ENCODE measurements at regions not wholly inside any gene's neighbourhood (a gene's known extent, or its start where the extent isn't known, plus 50 kb on each side); places are given as distances from the start of the nearest gene placed in this dataset.

DNA sequence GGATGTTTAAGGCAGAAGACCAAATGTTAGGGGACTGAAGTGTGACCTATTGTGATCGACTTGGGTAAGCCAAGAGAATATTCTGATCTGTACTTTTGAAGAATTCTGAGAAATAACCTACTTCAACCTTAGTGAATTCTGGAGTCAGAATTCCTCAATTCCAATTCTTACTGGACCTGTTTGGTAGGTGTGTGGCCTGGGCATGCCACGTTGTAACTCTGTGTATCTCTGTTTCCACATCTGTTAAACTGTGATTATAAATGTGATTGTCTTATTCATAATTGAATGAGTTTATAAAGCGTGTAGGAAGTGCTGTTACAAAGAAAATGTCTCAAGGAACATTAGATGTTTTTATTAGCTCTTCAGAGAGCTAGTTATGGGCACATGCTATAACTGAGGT lies 64.5 kb downstream of the TUSC1 start:
- no peak for DNase-seq

DNA sequence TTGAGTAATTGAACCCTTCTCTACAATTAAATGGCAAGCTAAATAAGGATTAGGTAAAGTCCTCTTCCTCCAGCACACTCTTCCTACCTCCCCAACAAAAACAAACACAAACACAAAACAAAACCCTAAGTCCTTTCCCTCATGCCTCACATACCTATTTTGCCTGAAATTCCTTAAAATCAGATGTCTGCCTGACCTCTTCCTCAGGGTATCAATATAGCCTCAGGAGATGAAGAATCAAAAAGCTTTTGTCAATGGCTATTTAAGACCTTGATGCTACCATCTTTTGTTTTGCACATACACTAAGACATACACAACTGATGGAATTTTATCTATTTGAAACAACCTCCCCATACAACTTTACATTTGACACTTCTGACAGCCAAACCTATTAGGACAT lies 75.1 kb downstream of the TUSC1 start:
- DNase-seq: no peak

- DNase-seq: peak; percentile 15
These were observed 75.7 kb downstream of the TUSC1 start for GRCh38 chr9:25602400-25603044.

DNA sequence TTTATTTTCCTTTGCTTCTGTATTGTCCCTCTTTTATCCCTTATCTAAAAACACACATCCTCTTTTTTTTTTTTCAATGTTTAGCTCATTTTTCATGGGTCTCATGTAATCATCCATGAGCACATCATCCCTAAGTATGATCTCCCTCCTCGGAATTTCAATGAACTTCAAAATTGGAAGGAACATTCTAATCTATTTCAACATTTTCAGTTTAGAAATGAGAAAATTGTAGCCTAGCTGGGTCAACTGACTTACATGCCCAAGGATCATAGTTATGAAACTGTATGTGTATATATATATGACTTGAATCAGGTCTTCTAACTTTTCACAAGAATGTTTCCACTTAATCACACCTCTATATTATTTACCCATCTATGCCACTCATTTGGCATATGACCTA lies 77.7 kb downstream of the TUSC1 start:
- DNase-seq: no peak

DNA sequence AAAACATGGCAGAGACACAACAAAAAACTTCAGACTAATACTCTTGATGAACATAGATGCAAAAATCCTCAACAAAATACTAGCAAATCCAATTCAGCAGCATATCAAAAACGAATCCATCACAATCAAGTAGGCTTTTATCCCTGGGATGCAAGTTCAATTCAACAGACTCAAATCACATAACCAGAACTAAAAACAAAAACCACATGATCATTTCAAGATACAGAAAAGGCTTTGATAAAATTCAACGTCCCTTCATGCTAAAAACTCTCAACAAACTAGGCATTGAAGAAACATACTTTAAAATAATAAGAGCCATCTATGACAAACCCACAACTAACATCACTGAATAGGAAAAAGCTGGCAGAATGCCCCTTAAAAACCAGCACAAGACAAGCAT lies 93.6 kb downstream of the TUSC1 start:
- no peak for DNase-seq

GRCh38 chr9:25573281-25573680 lies 105.0 kb downstream of the TUSC1 start:
- DNase-seq: no peak

DNA sequence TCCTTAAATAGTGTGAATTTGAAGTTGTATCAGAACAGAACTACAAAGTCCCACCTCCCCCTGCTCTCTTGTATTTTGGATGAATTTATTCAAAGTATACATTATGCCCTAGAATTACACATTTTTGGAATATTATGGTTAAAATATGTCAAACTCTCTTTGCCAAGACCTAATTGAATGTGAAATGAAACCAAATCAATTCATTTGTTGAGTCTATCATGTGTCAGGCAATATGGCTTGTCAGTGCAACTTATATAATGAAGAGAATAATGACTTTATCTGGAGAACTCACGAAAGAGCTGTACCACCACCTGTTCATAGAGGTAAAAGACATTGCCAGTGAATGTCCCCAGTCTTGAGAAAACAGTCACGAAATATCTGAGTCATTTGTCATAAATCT lies 106.8 kb downstream of the TUSC1 start:
- no peak for DNase-seq

DNA sequence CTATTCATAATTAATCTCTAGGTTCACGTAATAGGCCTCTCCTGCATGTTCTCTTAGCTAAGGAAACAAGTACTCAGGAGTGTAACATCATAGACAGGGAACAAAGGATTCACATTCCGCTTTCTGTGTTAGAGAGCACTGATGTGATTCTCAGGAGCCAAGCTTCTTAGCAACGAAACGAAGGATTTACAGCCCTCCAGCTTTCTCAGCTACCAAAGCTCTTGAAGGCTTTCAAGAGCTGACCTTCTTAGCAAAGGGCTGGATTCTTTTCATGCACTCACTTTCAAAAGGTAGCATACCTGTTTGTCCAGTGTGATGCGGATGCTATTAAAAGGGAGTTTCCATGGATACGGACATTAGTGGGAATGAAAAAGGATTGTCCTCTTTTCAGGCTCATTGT lies 107.4 kb downstream of the TUSC1 start:
- peak; percentile 3 for DNase-seq

DNA sequence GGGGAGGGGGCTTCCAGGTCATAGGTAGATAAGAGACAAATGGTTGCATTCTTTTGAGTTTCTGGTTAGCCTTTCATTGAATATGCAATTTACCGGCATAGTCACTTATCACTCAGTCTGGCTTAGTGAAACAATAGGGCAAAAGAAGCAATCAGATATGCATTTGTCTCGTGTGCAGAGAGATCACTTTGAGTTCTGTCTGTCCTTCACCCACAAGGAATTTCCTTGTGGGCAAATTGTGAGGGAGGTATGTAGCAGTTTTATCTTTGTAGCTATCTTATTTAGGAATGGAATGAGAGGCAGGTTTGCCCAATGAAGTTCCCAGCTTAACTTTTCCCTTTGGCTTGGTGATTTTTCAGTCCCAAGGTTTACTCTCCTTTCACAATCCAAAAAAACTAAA lies 116.1 kb downstream of the TUSC1 start:
- DNase-seq: no peak

GRCh38 chr9:25557645-25558300 lies 120.5 kb downstream of the TUSC1 start:
- DNase-seq: no peak

- no peak for DNase-seq
These were observed 121.7 kb downstream of the TUSC1 start for GRCh38 chr9:25556540-25556939.

DNA sequence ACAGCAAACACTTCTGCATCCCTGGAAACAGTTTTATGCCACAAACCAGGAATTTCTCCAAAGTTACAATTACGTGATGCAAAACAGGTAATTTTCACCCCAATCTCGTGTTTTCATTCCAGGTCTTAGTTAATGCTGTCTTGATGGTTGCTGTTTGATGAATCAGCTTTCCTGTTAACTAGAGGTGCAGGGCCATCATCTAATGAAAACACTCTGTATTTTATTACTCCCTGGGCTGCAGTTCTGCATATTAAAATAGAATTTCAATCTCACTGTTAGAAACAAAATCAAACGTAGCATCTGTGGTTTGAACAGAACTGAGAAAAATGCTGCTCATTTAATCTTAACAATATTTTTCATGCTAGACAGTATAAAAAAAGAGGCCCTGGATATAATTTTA lies 129.4 kb downstream of the TUSC1 start:
- no peak for DNase-seq

DNA sequence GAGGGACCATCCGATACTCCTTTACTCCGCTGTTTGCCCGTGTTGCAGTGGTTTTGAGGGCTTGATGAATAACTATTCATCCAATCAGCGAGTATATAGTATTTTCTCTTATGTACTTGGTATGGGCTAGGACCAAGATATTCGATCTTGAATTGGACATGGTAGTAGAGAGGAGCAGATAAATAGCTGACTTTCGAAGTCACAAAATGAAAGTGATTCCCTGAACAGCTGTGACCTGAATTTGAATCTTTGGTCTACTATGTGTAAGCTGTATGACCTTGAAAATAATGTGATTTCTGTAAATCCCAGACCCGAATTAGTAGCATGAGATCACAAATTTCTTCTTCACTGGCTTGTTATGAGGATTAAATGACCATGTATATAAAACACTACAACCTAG lies 134.4 kb downstream of the TUSC1 start:
- DNase-seq: no peak

DNA sequence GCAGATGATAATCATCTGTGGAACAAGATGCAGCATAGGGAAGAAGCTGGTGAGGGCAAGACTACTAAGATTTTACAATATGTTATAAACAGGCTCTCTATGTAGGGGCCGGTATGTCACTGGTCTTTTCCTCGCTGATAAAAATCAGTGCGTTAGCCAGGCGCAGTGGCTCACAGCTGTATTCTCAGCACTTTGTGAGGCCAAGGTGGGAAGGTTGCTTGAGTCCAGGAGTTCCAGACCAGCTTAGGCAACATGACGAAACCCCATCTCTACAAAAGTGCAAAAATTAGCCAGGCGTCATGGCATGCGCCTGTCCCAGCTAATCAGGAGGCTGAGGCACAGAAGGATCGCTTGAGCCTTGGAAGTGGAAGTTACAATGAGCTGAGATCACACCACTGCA lies 135.9 kb downstream of the TUSC1 start:
- DNase-seq: no peak

DNA sequence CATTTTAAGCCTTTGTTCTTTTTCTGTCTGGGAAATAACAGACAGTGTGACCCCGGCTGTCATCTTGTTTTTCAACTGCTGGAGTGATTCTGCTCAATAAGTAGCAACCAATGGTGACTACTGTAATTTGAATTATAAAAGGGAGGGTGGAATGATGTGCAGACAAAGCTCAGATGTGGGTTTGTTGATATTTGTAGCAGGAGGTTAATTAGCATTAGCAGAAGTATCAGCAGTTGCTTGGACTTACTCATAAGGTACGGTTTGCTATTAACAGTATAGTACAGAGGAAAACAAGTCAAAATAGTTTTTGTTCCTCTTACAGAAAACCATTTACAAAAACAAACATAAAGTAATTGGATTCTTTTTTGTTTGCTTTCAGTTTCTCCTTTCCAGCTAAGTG lies 140.4 kb downstream of the TUSC1 start:
- DNase-seq: no peak

DNA sequence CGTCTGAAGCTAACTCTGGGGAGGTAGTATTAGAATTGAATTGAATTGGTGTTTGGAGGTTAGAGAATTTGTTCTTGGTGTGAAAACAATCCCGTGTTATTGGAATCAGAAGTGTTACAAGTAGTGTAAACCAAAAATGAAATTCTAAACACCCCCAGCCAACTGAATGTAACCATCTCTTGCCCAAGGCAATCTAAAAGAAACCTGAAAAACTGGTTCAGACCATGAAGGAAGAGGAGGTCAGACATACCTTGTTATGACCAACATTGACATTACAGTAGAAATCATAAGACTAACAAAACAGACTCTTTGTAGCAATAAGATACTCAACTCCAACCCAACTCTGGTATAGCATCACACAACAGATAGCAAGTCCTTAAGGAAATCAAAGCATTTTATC lies 159.0 kb downstream of the TUSC1 start:
- no peak for DNase-seq

- DNase-seq: no peak
These were observed 160.5 kb downstream of the TUSC1 start for GRCh38 chr9:25517701-25518100.

DNA sequence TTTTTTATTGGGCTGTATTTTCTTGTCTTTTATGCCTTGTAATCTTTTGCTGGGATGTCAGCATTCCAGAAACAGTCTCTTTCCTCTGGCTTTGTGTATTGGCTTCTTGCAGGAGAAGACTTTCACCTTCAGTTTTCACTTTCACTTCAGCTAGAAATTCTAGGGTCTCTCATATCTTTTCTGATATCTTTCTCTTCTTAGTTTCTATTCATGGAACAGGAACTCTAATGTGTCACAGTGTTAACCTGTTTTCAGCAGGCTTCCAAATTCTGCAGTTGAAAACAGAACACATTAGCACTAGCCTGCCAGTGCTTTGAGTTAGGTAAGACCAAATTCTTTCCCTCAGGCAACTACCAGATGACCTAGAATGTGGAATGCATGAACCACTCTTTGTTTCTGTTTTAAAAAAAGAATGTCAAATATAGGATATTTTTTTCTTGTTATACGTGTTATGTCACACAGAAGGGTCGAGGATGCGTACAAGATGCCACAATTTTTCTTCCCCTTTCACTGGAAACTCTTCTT lies 164.7 kb downstream of the TUSC1 start:
- DNase-seq: no peak

DNA sequence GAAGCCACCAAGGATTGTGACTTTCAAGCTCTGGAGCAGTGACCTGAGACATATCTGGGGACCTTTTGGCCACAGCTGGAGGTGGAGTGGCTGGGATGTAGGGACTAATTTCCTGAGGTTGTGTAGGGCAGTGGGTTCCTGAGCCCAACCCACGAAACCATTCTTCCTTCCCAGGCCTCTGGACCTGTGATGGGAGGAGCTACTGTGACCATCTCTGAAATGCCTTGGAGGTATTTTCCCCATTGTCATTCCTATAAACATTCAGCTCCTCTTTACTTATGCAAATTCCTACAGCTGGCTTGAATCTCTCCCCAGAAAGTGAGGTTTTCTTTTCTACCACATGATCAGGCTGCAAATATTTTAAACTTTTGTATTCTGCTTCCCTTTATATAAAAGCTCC lies 172.6 kb downstream of the TUSC1 start:
- DNase-seq: no peak

DNA sequence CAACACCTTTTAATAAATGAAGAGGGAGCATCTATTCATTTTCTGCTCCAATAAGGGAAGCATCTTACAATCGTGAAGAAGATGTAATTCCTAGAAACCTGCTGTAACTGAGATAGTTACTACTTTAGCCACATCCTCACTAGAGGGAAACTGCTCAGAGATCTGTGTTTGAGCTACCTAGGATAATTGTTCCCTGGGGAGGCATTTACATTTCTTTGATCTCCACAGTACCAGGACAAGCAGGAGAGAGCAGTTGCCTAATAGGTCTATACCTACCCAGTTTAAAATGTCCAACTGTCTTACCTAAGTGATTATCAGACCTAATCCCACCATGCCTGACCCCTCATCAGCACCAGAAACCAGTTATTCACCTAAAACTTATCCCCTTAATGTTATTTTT lies 196.9 kb downstream of the TUSC1 start:
- no peak for DNase-seq

- no peak for DNase-seq
These were observed 197.5 kb downstream of the TUSC1 start for GRCh38 chr9:25480696-25481095.

DNA sequence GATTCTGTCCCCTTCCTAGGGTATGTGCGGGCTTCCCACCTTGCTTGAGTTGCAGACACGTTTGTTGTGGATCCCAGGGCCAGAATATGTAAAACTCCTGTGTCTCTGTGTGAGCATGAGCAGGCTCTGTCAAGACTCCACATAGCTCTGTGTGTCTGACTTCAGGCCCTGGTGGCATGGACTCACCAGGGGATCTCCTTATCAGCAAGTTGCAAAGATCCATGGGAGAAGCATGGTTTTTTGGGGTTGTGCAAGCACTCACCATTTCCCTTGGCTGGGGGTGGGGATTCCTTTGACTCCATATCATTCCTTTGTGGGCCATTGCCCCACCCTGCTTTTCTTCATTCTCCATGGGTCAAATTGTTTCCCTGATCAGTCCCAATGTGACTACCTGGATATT lies 205.6 kb downstream of the TUSC1 start:
- DNase-seq: no peak

GRCh38 chr9:25472085-25472607 lies 206.1 kb downstream of the TUSC1 start:
- no peak for DNase-seq

- no peak for DNase-seq
These were observed 216.8 kb downstream of the TUSC1 start for GRCh38 chr9:25461416-25461815.
